HG03064 (cell line): ENCODE measurements at regions not wholly inside any gene's neighbourhood (a gene's known extent, or its start where the extent isn't known, plus 50 kb on each side); places are given as distances from the start of the nearest gene placed in this dataset.
"Not testable (repeated sequence)": the region's sequence is repeated elsewhere in the genome, so short reads cannot be mapped to it uniquely, and the experiment has no call there.

Experiments
- ATAC-seq: cut with Tn5 transposase; IDR thresholded peaks from one replicate; pipeline ENCODE4 v1.9.1; 2021; ENCODE audit warnings: low read depth; ENCODE audit not compliant: unreplicated experiment

GRCh38 chr13:90311929-90312328 lies 1035.6 kb upstream of the MIR17HG start:
- ATAC-seq = no peak

- no peak for ATAC-seq
Measured at GRCh38 chr13:90315061-90315460, 1032.4 kb upstream of the MIR17HG start.

DNA sequence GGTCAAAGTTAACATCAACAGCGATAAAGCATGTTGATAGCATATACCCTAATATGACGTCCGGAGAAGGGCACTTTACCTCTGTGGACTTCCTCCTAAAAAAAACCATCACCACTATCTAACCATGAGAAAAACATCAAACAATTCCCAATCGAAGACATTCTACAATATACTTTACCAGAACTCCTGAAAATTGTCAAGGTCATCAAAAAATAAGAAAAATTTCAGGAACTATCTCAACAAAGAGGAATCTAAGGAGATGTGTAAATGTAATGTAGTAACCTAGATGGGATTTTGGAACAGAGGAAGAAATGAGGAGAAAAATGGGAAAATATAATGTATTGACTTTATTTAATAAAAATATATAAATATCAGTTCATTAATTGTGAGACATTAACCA lies 1026.8 kb upstream of the MIR17HG start:
- no peak for ATAC-seq

DNA sequence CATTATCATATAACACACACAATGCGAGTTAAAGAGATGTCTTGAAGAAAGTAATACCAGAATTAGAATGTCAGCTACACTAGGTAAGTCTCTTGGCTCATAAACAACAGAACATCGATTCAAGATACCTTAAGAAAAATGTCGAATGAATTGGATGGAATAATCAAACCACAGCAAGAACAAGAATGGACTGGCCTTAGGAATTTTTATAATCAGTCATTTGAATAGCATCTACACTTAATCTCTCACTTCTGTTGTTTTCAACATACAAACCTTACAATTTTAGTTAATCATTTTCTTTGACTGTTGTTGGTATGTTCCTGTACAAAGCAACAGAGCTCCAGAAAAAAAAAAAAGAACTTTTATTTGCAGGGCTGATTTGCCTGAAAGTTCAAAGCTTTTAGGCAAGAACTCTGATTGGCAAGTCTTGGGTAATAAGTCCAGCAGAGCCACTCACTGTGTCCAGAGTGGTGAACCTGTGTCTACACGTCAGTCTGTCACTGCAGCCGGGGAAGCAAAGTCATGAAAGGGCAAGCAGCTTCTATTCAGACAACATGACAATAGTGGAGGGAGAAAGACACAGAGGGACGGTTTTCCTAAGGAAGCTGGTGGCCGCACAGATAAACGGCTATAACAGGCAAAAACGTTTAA lies 1026.1 kb upstream of the MIR17HG start:
- no peak for ATAC-seq

DNA sequence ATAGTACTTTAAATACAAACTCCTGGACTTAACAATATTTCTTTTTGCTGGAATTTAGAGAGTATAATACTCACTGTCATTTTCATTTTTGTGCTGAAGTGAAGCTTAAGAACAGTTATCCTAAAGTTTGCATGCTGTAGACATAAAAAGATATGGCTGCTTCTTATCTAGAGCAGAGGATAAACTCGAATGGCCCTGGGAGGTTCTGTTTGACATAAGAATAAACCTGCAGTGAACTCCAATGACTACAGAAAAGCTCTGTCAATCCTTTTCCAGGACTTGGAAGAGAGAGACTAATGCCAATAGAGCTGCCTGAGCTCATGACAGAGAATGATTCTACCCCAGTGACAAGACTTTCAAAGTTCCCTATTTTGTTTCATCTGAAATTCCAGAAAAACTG lies 1017.8 kb upstream of the MIR17HG start:
- no peak for ATAC-seq

DNA sequence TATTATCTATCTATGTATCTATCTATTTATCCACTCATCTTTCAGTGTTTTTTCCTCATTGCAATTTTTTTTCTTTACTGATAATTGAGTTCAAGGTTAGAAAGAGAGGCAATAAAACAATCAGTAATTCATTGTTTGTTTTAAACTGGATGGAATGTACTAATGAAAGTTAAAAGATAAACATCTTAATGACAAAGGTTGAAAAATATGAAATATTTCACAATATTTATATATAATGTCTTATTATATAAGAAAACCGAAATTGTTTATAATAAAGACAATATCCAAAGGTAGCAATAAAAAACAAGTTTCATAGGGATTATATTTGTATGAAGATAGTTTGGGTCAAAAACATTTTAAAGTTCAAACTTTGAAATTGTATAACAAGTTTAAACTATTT lies 1015.5 kb upstream of the MIR17HG start:
- no peak for ATAC-seq

DNA sequence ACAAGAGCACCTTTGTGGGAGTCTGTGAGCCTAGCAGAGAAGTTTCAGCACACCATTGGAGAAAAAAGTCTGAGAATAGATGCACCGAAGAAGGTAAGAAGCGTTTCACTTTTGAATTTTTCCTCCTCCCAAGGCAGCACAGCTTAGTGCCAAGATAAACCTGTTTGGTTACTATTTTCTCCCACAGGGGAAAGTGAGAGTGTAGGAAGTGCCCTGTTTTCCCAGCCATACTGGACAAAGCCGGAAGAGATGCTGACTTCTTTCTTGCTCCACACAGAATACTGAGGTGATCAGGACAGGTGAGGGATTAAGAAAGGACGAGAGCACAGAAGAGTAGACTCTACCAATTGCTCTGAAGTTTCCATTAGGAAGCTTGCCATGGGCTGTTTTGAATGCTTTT lies 1011.0 kb upstream of the MIR17HG start:
- no peak for ATAC-seq

- not testable (repeated sequence) for ATAC-seq
Measured at GRCh38 chr13:90341348-90341747, 1006.1 kb upstream of the MIR17HG start.

DNA sequence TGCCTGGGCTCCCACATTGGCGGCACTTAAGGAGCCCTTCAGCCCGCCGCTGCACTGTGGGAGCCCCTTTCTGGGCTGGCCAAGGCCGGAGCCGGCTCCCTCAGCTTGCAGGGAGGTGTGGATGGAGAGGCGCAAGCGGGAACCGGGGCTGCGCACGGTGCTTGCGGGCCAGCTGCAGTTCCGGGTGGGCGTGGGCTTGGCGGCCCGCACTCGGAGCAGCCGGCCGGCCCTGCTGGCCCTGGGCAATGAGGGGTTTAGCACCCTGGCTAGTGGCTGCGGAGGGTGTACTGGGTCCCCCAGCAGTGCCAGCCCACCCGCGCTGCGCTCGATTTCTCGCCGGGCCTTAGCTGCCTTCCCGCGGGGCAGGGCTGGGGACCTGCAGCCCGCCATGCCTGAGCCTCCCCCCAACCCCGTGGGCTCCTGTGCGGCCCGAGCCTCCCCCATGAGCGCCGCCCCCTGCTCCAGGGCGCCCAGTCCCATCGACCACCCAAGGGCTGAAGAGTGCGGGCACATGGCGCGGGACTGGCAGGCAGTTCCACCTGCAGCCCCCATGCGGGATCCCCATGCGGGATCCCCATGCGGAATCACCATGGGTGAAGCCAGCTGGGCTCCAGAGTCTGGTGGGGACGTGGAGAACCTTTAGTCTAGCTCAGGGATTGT lies 998.9 kb upstream of the MIR17HG start:
- ATAC-seq = not testable (repeated sequence)

GRCh38 chr13:90352763-90353162 lies 994.7 kb upstream of the MIR17HG start:
- no peak for ATAC-seq

DNA sequence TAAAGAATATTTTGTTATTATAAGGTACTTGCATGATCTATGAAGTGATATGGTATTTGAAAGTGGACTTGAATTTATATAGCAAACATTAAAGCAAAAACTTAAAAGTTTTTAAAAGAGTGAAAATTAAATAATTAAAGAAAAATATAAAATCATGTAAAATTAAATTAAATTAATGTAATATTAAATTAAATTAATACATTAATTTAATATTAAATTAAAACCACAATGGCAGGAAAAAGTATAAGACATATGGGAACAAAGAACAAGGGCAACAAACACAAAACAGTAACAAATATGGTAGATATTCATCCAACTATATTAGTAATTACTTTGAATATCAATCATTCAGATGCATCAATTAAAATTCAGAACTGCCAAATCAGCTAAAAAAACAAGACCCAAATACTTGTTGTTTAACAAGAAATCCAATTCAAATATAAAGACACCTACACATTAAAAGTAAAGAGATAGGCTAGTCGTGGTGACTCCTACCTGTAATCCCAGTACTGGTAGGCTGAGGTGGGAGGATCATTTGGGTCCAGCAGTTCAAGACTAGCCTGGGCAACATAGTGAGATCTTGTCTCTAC lies 992.2 kb upstream of the MIR17HG start:
- ATAC-seq = no peak

GRCh38 chr13:90360785-90361184 lies 986.7 kb upstream of the MIR17HG start:
- ATAC-seq = no peak

GRCh38 chr13:90362707-90363106 lies 984.8 kb upstream of the MIR17HG start:
- ATAC-seq = no peak

DNA sequence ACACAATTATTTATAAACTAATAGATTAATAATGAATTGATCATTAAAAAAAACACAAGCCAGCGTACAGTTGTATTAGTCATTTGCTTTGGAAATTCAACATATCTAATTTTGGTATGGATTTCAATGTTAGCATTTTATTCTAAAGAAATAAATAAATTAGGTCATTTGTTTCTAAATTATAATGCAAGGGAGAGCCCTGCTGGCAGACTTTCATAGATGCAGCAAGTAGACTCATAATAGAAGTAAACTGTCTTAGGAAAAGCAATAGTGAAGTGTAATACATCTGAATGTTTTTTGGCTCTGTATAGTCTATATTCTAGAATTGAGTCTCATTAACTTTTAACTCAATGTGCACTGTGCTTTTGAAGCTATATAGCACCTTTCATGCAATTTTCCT lies 982.4 kb upstream of the MIR17HG start:
- no peak for ATAC-seq

- ATAC-seq = no peak
Measured at GRCh38 chr13:90374168-90374567, 973.3 kb upstream of the MIR17HG start.

DNA sequence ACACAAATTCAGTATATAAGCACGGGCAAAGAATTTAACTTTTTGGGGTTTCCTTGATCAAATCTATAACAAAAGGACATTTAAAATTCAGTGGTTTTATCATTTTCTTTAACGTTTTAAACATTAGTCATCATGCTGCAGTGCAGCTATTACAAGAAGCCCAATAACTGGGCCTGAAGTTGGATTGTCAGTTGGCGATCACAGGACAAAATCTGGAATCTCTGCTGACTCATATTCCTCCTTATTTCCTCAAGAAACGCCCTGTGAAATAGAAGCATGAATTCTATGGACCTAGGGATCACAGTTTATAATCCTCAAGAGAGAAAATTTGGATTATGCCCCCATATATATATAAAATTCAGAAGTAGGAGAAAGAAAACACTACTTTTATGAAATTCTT lies 971.6 kb upstream of the MIR17HG start:
- ATAC-seq = no peak

DNA sequence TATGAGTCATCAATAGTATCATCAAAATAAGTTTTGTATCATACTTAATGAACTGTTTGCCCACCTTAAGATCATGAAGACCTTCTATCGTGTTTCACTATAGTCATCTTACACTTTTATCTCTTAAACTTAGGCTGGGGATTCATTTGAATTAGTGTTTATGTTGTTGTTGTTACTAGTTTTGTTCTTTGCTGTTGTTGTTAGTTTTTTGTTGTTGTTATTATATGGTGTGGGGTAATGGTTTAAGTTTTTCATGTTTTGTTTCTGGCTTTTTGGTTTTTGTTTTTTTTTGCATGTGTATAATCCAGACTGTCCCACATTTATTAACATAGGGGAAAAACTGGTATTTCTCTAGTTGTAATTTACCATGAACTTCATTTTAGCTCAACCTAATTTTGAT lies 965.1 kb upstream of the MIR17HG start:
- ATAC-seq = no peak

- no peak for ATAC-seq
Measured at GRCh38 chr13:90385781-90386489, 961.6 kb upstream of the MIR17HG start.

DNA sequence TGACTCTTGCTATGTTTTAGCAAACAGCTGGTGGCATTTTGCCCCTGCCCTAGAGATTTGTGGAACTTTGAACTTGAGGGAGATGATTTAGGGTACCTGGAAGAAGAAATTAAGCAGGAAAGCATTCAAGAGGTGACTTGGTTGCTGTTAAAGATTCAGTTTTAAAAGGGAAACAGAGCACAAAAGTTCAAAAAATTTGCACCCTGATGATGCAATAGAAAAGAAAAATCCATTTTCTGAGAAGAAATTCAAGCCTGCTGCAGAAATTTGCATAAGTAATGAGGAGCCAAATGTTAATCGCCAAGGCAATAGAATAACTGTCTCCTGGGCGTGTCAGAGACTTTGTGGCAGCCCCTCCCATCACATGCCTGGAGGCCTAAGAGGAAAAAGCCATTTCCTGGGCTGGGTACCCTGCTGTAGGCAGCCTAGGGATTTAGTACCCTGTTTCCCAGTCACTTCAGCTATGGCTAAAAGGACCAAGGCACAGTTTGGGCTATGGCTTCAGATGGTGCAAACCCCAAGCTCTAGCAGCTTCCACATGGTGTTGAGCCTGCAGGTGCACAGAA lies 958.5 kb upstream of the MIR17HG start:
- ATAC-seq = no peak

- no peak for ATAC-seq
Measured at GRCh38 chr13:90389537-90389936, 958.0 kb upstream of the MIR17HG start.

DNA sequence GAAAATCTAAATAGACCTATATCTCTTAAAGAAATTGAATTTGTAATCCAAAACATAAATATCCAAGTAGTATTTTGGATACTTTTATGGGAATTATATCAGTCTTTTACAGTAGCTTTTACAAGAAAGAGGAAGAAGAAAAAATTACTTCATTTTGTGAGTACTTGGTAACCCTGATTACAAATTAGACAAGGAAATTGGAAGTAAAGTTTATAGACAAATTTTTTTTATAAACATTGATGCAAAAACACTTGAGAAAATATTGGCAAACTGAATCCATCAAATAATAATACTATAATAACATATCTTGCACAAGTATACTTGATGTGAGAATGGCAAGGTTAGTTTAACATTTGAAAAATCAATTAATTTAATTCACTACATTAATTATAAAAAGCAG lies 954.1 kb upstream of the MIR17HG start:
- no peak for ATAC-seq
